GM12891 (cell line): ENCODE measurements at regions not wholly inside any gene's neighbourhood (a gene's known extent, or its start where the extent isn't known, plus 50 kb on each side); places are given as distances from the start of the nearest gene placed in this dataset.
"Not testable (repeated sequence)": the region's sequence is repeated elsewhere in the genome, so short reads cannot be mapped to it uniquely, and the experiment has no call there.

Source experiments
- DNase-seq: peaks from one replicate; pipeline ENCODE4 v3.0.0; 2011; ENCODE audit warnings: low spot score; ENCODE audit not compliant: insufficient read length
- FAIRE-seq: peaks from 2 replicates; lab custom pipeline; 2011; peaks lifted over from hg19 to GRCh38; lab: Jason Lieb, UNC
- PAX5 ChIP-seq: IDR thresholded peaks from 2 replicates; pipeline ENCODE4 v1.6.1; 2011; ENCODE audit warnings: low read length, moderate library complexity, mild to moderate bottlenecking; ENCODE audit not compliant: insufficient read depth, severe bottlenecking
- POLR2A ChIP-seq: IDR thresholded peaks from 2 replicates; pipeline ENCODE4 v1.6.1; 2011; ENCODE audit warnings: low read depth, low read length, control low read depth
- POLR2AphosphoS5 ChIP-seq: IDR thresholded peaks from 2 replicates; pipeline ENCODE4 v1.6.1; 2011; ENCODE audit warnings: low read depth, low read length, control low read depth
- POU2F2 ChIP-seq: IDR thresholded peaks from 2 replicates; pipeline ENCODE4 v1.6.1; 2011; ENCODE audit warnings: low read depth, mild to moderate bottlenecking, control low read depth, low read length, moderate library complexity
- SPI1 ChIP-seq: IDR thresholded peaks from 2 replicates; pipeline ENCODE4 v1.6.1; 2011; ENCODE audit warnings: low read depth, low read length, control low read depth
- TAF1 ChIP-seq: IDR thresholded peaks from 2 replicates; pipeline ENCODE4 v1.6.1; 2011; ENCODE audit warnings: low read depth, low read length, control low read depth

- TF ChIP-seq SPI1 (no peak), POLR2A (no peak), TAF1 (no peak), PAX5 (no peak), POU2F2 (no peak), POLR2AphosphoS5 (no peak)
- DNase-seq: no peak
Measured at GRCh38 chr5:157965989-157966388, 107.0 kb upstream of the CLINT1 start.

GRCh38 chr5:157965040-157965678 is 106.2 kb upstream of the CLINT1 start:
- no peak for FAIRE-seq
- TF ChIP-seq PAX5: no peak

More at GRCh38 chr5:157965989-157966388, 107.0 kb upstream of the CLINT1 start:
- no peak for FAIRE-seq

DNA sequence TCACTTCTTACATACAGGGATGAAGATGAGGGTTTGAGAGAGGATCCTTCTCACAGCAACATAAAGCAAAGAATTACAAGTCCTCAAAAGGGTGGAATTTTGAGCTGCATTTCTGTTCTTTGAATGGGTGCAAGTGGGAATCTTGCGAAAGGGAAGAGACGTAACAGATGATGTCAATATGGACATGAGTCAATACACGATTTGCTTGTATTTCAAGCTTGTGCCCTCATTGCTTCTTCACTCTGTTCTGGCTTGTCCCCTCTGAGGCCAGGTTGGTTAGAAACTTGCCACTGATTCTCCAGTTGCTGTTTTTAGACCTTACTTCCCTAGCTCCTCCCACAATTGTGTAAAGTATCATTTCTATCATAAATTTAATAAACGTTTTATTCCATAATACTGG is 104.8 kb upstream of the CLINT1 start:
- DNase-seq: no peak
- FAIRE-seq: no peak
- TF ChIP-seq TAF1 (no peak), POLR2AphosphoS5 (no peak), POLR2A (no peak), PAX5 (no peak), POU2F2 (no peak), SPI1 (no peak)

More at GRCh38 chr5:157965040-157965678, 106.2 kb upstream of the CLINT1 start:
- no peak for DNase-seq

DNA sequence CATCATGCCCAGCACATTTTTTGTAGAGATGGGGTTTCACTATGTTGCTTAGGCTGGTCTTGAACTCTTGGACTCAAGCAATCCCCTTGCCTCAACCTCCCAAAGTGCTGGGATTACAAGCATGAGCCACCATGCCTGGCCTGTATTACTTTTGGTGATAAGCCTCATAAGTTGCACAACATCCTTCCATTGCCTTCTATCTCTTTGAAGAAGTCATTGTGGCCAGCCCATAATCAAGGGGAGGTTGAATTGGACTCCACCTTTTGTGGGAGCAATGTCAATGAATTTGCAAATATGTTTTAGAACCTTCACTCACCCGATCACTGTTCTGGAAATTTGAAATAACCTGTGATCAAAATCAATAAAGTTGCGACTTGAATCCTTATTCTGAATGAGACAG is 104.3 kb upstream of the CLINT1 start:
- DNase-seq: no peak
- FAIRE-seq: no peak
- TF ChIP-seq SPI1 (no peak), PAX5 (no peak), TAF1 (no peak), POU2F2 (no peak), POLR2A (no peak), POLR2AphosphoS5 (no peak)

DNA sequence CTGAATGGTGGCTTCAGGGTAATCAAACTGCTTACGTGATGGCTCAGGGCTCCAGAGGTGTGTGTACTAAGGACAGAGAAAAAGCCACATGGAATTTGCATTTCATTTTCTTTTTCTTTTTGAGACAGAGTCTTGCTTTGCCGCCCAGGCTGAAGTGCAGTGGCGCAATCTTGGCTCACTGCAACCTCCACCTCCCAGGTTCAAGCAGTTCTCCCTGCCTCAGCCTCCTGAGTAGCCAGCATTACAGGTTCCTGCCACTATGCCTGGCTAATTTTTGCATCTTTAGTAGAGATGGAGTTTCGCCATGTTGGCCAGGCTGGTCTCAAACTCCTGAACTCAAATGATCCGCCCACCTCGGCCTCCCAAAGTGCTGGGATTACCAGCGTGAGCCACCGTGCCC is 103.7 kb upstream of the CLINT1 start:
- not testable (repeated sequence) for FAIRE-seq, DNase-seq

- no peak for TF ChIP-seq POLR2AphosphoS5
- TF ChIP-seq SPI1: no peak
- TF ChIP-seq PAX5: no peak
- TF ChIP-seq POLR2A: no peak
- TF ChIP-seq TAF1: no peak
- no peak for TF ChIP-seq POU2F2
- DNase-seq (no peak), FAIRE-seq (no peak)
Measured at GRCh38 chr5:157961896-157962590, 103.1 kb upstream of the CLINT1 start.

GRCh38 chr5:157961176-157961575 is 102.2 kb upstream of the CLINT1 start:
- FAIRE-seq: no peak

DNA sequence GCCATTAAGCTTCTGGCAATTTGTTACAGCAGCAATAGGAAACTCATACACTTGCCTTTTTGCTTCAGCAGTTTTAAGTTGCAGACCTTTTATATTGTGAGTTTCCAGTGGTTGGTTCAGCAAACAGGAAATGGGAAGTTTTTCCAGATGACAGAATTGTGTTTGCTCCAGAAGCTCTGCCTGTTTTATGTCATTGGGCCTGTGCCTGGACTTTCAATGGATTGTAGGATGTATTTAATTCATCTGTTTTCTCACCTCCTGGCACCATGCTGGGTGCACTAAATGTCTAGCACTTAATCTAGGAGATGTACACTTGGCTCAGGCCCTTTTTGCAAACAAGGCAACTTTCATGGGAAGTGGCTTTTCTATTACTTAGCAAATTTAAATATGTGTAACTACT is 100.4 kb upstream of the CLINT1 start:
- DNase-seq (no peak), FAIRE-seq (no peak)
- no peak for TF ChIP-seq POU2F2
- TF ChIP-seq SPI1: no peak
- TF ChIP-seq POLR2AphosphoS5: no peak
- TF ChIP-seq PAX5: no peak
- TF ChIP-seq POLR2A: no peak
- no peak for TF ChIP-seq TAF1

More at GRCh38 chr5:157961176-157961575, 102.2 kb upstream of the CLINT1 start:
- TF ChIP-seq SPI1: no peak
- TF ChIP-seq POU2F2: no peak
- no peak for TF ChIP-seq TAF1
- no peak for TF ChIP-seq POLR2AphosphoS5
- no peak for TF ChIP-seq POLR2A
- no peak for TF ChIP-seq PAX5
- DNase-seq: no peak

DNA sequence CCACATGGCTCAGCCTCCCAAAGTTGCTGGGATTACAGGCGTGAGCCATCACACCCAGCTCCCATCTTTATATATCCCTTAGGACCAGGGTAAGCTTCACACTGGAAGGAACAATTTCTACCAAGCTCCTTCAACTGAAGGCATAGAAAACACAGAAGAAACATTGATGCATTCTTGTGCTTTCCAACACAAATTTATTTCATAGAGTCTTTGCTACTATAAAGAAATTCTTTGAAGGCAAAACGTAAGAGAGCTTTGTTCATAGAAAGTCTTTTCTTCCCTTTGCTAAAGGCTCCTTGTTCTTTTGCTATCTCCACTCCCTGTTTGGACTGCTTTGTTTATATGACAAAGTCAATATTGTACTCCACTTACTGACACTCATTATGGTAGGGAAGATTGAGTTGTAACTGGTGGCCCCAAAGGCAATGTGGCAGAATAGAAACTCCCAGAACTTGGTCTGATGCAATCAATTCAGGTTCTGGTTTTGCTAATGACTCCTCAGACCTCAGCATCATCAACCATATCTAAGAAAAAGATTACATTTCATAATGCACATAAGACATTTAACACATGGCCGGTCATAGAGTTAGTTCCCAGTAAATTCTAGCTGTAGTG is 97.4 kb upstream of the CLINT1 start:
- DNase-seq (no peak), FAIRE-seq (no peak)
- TF ChIP-seq TAF1 (no peak), POLR2A (no peak), POU2F2 (no peak), PAX5 (no peak), POLR2AphosphoS5 (no peak)

DNA sequence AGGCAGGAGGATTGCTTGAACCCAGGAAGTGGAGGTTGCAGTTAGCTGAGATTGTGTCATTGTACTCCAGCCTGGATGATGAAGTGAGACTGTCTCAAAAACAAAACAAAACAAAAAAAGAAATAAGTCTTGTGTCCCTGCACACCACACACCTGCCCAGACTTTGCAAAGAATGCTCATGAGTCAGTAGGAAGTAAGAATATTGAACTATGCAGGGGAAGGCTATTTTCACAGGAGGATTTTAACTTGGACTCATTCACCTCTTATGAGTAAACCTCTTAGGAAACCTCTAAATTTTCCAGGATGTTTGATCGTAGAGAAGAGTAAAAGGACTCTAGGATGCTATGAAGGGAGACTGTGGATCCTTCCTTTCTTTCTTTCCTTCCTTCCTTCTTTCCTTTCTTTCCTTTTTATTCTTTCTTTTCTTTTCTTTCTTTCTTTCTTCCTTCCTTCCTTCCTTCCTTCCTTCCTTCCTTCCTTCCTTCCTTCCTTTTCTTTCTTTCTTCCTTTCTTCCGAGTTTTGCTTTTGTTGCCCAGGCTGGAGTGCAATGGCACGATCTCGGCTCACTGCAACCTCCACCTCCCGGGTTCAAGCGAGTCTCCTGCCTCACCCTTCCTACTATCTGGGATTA is 96.7 kb upstream of the CLINT1 start:
- DNase-seq (no peak), FAIRE-seq (no peak)
- TF ChIP-seq POLR2AphosphoS5 (no peak), POU2F2 (no peak), SPI1 (no peak), TAF1 (no peak), POLR2A (no peak), PAX5 (no peak)

DNA sequence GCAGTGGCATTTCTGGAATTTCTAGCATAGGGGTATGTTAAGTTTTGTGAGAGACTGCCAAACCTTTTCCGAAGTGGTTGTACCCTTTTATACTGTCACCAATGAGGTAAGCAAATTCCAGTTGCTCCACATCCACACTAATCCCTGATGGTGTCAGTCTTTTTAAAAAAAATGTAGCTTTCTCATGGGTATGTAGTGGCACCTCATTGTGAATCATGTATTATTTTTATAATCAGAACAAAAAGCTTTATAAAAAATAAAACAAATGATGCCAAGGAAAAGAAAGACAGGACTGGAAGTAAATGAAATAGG is 93.4 kb upstream of the CLINT1 start:
- TF ChIP-seq TAF1 (no peak), SPI1 (no peak), PAX5 (no peak), POLR2A (no peak), POU2F2 (no peak), POLR2AphosphoS5 (no peak)
- no peak for DNase-seq
- no peak for FAIRE-seq
